RKO (cell line): ENCODE measurements at regions not wholly inside any gene's neighbourhood (a gene's known extent, or its start where the extent isn't known, plus 50 kb on each side); places are given as distances from the start of the nearest gene placed in this dataset.

Experiments used
- DNase-seq: peaks from one replicate; pipeline ENCODE4 v3.0.0-alpha.2; 2016; ENCODE audit warnings: low spot score

- no peak for DNase-seq
Observed at GRCh38 chr4:3818371-3818770, 52.2 kb downstream of the ADRA2C start.

- DNase-seq, result no peak
Observed at GRCh38 chr4:3819210-3819919, 53.2 kb downstream of the ADRA2C start.

DNA sequence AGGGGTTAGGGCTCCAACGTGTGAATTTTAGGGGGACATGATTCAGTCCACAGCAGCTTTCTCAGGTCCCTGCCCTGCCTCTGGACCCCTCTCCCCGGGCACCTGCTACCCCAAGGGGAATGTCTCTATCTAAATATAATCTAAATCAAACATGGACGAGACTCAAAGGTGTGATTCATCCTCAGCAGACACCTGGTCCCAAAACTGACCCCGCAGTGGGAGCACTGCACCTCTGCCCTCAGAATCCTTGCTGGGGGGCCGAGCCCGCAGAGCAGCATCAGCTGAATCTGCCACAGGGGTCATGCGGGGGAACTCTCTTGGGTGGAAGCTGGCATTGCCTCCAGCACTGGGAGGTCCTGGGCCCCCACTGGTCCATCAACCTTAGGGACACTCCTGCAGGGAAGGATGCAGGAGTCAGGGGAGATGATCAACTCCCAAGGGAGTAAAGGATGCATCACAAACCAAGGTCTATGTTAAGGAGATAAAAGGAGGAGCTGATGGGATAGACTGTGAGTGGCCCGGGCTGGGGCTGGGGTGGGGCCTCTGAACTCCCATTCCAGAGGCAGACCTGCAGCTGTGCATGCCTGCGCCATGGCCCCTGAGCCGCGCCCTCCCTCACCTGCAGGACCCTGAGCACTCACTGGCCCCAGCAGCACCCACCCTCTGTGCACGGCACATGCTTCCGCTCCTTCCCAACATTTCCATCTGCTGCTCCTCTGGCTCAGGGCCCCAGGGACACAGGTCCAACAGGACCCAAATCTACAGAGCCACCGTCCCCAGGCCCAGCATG is 54.0 kb downstream of the ADRA2C start:
- no peak for DNase-seq

DNA sequence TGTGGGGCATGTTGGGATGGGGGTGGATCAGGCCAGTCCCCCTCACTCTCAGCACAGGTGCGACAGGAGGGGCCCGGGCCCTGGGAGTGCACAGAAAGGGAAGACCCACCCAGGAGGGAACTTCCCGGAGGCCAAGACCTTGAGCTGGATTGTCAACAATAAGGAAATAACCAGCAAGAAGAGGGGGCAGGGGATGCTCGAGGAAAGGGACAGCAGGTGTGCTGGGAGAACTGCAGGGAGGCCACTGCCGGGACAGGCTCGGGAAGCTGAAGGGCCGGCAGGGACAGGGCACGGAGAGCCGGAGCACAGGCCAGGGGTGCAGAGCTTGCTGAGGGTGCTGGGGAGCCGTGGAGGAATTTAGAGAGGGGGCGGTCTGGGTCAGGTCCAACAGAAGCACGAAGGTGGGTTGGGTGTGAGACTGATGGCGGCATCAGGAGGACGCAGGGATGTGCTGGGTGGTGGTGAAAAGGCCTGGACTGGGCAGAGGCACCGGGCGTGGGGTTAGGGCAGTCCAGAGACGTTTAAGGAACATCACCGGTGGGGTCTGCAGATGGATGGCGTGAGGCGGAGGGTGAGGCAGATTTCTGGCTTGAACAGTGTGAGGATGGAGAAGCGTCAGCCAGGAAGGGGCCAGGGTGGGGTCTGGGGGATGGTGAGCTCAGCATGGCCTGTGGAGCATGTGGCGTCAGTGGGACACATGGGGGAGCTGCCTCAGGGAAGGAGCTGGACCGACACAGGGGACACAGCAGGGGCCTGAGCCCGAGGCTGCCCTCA is 54.8 kb downstream of the ADRA2C start:
- no peak for DNase-seq

GRCh38 chr4:3821580-3822229 is 55.5 kb downstream of the ADRA2C start:
- no peak for DNase-seq

DNA sequence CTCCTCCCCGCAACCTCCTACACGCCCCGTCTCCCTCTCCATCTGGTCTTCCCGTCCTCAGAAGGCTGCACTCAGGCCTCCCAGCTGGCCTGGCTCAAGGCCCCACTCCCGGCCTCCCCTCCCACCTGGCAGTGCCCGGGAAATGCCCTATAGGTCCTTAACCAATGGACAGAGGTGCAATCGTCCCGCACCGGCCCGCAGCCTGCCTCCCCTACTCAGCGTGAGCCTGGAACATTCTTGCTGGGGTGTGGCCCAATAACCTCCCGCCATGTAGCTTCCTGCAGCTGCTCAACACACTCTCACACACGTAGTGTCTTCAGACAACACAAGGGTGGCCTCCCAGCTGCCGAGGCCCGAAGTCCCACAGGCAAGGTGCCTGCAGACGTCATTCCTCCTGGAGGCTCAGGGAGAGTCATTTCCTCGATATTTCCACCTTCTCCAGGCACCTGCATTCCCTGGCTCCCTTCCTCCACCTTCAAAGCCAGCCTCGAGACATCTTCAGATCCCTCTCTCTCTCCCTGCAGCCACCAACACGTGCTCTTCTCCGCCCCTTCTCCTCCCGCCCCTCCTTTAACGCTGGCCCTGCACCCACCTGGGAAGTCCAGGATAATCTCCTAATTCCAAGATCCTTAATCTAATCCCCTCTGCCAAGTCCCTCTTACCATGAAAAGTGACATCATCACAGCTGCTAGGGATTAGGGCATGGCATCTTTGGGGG is 56.2 kb downstream of the ADRA2C start:
- DNase-seq, result no peak

GRCh38 chr4:3823496-3824341 is 57.5 kb downstream of the ADRA2C start:
- no peak for DNase-seq

- DNase-seq, result no peak
Observed at GRCh38 chr4:3824521-3825270, 58.5 kb downstream of the ADRA2C start.

DNA sequence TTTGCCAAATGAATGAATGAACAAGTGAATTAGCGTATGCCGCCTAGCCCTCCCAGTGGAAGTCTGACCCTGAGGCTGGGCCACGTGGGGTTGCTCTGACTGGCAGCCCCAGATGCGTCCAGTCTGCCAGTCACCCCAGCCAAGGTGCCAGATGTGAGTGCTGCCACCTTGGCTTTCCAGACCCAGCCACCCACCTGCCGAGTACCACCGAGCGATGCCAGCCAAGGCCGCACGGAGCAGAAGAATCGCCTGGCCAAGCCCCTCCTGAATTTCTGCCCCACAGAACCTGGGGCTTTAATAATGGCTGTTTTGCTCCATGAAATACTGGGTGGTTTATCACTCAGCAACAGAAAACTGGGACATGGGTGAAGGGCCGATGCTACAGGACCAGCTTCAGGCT is 59.3 kb downstream of the ADRA2C start:
- no peak for DNase-seq

GRCh38 chr4:3826247-3827172 is 60.3 kb downstream of the ADRA2C start:
- no peak for DNase-seq

DNA sequence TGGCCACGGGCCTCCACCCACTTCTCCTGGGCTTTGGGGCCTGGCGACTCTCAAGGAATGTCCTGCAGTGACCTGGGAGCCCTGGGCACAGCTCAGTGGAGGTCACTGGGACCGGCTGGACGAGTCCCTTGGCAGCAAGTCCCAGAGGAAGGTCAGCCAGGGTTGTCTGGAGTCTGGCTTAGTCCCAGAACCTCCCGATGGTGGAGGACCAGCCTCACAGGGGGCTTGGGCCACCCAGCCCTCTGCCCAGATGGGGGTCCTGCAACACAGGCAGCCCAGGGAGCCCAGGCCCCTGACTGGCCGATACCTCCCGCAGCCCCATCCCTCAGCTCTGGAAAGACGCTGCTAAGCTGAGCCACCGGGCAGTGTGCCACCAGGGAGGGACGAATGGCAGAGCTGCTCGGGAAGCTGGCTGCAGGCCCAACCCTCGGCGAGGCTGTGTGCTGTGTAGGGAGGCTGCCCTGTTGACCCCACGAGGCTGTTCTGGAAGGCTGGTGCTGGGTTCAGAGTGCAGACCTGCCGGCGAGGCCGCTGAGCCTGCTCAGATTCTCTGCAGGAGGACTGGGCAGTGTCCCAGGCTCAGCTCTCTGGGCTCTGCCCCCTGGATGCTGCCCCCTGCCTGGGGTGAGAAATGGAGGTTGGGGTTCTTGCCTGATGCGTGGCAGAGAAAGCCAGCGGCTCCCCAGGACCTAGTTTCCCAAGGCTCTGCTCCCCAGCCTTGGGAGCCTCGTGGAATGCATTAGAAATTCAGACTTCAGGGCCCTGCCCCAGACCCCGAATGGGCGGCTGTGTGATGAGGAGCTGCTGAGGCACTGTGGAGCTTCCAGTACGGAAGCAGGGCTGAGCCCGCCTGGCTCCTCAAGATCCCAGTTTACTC is 61.7 kb downstream of the ADRA2C start:
- DNase-seq, result no peak

DNA sequence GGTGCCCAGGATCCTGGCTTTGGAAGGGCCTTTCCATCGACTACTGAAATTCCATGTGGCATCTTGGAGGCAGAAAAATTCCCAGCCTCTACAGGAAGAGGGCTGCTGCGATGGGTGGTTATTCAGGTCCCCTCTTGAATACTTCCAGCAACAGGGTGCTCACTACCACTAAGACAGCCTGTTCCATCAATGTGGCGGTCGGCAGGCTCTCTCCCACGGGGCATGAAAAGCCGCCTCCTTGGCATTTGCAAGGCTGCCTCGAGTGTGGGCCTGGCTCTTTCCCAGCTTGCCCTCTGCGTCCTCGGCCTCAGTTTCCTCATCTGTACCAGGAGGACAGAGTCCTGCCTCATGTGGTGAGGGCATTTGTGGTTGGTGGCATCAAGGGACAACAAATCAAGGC is 62.4 kb downstream of the ADRA2C start:
- DNase-seq, result no peak

- no peak for DNase-seq
Observed at GRCh38 chr4:3829211-3829955, 63.2 kb downstream of the ADRA2C start.

DNA sequence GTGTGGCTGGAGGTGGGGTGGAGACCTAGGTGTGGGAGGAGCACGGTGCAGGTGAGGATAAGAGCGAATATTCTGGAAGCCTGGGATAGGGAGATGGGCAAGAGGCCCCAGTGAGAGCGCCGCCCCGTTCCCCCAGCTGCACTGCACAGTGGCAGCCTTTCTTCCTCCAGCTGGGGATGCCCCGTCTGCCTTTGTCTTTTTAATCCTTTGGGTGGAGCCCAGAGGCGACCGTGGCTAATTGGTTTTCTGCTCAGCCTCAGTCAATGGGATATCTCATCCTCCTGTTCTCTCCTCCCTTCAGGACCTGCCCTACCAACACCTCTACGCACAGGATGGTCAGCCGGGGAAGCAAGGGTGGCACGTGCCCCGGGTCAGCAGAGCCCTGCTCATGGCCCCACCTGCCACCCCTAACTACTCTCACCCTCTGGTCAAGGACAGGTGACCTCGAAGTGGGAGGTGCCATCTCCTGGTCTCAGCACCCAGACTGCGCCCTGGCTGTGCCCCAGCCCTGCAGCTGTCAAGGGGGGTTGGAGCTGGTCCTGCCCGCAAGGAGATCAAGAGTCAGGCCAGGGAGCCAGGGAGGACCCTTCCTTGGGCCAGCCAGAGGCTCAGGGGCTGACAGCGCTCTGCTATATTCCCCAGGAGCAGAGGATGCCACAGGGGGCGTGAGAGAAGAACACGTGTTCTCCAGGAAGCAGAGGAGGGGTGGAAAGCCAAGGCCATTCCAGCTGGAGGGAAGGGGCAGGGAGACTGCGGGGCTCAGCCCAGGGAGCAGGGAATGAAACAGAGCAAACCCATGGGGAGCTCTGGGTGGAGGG is 64.0 kb downstream of the ADRA2C start:
- DNase-seq, result no peak

DNA sequence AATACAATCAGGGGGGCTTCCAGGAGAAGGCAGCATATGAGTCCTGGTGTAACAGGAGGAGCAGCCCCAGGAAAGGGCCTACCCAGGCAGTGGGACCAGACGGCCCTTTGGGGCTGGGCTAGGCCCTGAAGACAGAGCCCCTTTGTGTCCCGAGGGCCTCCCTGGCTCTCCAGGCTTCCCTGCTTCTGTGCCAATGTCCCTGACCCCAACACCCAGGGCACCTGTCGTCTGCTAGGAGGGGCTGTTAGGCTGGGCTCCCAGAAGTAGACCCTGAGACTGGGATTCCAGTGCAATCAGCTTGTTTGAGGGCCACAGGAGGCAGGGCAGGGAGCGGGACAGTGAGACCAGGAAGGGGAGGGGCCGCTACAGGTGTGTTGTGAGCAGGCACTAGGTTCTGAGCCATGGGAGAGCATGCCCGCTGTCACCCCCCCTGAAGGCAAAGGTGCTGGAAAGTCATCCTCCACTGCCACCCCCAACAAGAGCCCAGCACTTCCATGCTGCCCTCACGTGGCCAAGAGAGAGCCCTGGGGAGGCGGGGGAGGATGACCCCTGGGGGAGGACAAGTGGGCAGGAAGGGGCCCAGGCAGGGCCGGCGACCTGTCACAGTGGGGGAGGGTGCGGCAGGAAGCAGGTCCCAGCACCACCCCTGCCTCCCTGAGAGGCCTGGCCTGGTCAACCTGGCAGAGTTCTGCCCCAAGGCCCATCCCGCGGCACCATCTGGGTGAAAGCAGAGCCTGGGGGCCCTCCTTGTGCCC is 64.8 kb downstream of the ADRA2C start:
- DNase-seq, result no peak
